Peyer's patch (tissue), 4 donors: ENCODE measurements at regions not wholly inside any gene's neighbourhood (a gene's known extent, or its start where the extent isn't known, plus 50 kb on each side); places are given as distances from the start of the nearest gene placed in this dataset.
"Not testable (repeated sequence)": the region's sequence is repeated elsewhere in the genome, so short reads cannot be mapped to it uniquely, and the experiment has no call there.

Source experiments
- DNase-seq, 3 donors: peaks; one replicate each; pipeline ENCODE4 v3.0.0-alpha.2; 2017 to 2019
- H3K27ac ChIP-seq, 4 donors: fragments of 200-600 bp; sonication (generic); one replicate each; pipeline ENCODE4 v1.5.1; 2016 to 2019
- H3K27me3 ChIP-seq, 2 donors: fragments of 200-600 bp; sonication (generic); one replicate each; pipeline ENCODE4 v1.5.1; 2019
- H3K36me3 ChIP-seq, 3 donors: fragments of 200-600 bp; sonication (generic); one replicate each; pipeline ENCODE4 v1.5.1; 2016 to 2019
- H3K4me1 ChIP-seq, 4 donors: fragments of 200-600 bp; sonication (generic); one replicate each; pipeline ENCODE4 v1.5.1; 2016 to 2019
- H3K4me3 ChIP-seq, 4 donors: fragments of 200-600 bp; sonication (generic); 1 replicate in 3 of 4; 2 replicates in 1 of 4; pipeline ENCODE4 v1.5.1; 2016 to 2019; ENCODE audit warnings: mild to moderate bottlenecking in 1 of 4
- H3K9me3 ChIP-seq, 4 donors: fragments of 200-600 bp; sonication (generic); one replicate each; pipeline ENCODE4 v1.5.1; 2016 to 2019; ENCODE audit warnings: mild to moderate bottlenecking in 1 of 4
- POLR2A ChIP-seq, 2 donors: fragments of 450-650 bp; IDR thresholded peaks; one replicate each; pipeline ENCODE4 v1.5.1; 2017; ENCODE audit warnings: antibody characterized with exemption in 2 of 2, mild to moderate bottlenecking in 2 of 2, moderate library complexity in 2 of 2
- TF ChIP-seq, protein P1 (sequence below), 6 experiments: fragments of 450-650 bp in 4 of 6; fragments of 200-600 bp in 2 of 6; sonication (generic) in 1 of 6; IDR thresholded peaks; one replicate each; pipeline ENCODE4 v1.5.1; 2017 to 2019; ENCODE audit warnings: antibody characterized with exemption in 6 of 6, mild to moderate bottlenecking in 3 of 6, moderate library complexity in 1 of 6

DNA sequence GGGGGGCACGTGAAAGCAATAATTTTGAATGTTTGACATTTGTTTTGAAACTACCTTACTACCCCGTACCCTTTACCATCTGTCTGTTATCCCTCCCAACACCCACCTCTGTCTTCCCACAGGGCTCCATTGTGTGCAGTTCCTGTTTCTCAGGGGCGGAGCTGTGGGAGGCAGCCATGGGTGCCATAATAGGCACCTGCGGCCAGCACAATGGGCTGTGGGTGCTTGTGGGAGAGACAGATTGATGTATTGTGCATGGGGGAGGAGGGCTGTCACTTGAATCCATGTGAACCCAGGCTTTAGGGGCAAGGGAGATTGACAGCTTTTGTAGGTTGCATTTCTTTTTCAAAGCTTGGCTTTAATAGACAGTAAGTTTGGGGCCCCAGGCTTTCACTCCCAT lies 122.6 kb upstream of the CXorf66 start:
- H3K4me3 ChIP-seq: no peak overlapping the region
- TF ChIP-seq, protein P1, sequence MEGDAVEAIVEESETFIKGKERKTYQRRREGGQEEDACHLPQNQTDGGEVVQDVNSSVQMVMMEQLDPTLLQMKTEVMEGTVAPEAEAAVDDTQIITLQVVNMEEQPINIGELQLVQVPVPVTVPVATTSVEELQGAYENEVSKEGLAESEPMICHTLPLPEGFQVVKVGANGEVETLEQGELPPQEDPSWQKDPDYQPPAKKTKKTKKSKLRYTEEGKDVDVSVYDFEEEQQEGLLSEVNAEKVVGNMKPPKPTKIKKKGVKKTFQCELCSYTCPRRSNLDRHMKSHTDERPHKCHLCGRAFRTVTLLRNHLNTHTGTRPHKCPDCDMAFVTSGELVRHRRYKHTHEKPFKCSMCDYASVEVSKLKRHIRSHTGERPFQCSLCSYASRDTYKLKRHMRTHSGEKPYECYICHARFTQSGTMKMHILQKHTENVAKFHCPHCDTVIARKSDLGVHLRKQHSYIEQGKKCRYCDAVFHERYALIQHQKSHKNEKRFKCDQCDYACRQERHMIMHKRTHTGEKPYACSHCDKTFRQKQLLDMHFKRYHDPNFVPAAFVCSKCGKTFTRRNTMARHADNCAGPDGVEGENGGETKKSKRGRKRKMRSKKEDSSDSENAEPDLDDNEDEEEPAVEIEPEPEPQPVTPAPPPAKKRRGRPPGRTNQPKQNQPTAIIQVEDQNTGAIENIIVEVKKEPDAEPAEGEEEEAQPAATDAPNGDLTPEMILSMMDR (IDR thresholded peaks at IDR 0.05): no peak
- no peak for TF ChIP-seq POLR2A (IDR thresholded peaks at IDR 0.05)
- DNase-seq: no peak

GRCh38 chrX:140086691-140087090 lies 121.4 kb upstream of the CXorf66 start:
- no peaks in the 10 kb centered on the region for H3K36me3 ChIP-seq
- H3K4me1 ChIP-seq: no peaks in the 10 kb centered on the region
- H3K9me3 ChIP-seq: no peaks in the 10 kb centered on the region
- no peak for DNase-seq
- no peak overlapping the region for H3K4me3 ChIP-seq
- H3K27me3 ChIP-seq: no peaks in the 10 kb centered on the region
- TF ChIP-seq POLR2A (IDR thresholded peaks at IDR 0.05): no peak
- TF ChIP-seq, protein P1 (IDR thresholded peaks at IDR 0.05): no peak
- no peak overlapping the region for H3K27ac ChIP-seq

More for the DNA sequence above, 122.6 kb upstream of the CXorf66 start:
- Histone ChIP-seq H3K27ac (no peak overlapping the region), H3K36me3 (no peaks in the 10 kb centered on the region), H3K4me1 (no peaks in the 10 kb centered on the region), H3K27me3 (no peaks in the 10 kb centered on the region), H3K9me3 (no peaks in the 10 kb centered on the region)

GRCh38 chrX:140074851-140075250 lies 109.5 kb upstream of the CXorf66 start:
- H3K27me3 ChIP-seq, H3K4me1 ChIP-seq, DNase-seq, H3K27ac ChIP-seq, H3K4me3 ChIP-seq, H3K36me3 ChIP-seq, H3K9me3 ChIP-seq: not testable (repeated sequence)

GRCh38 chrX:140071037-140071436 lies 105.7 kb upstream of the CXorf66 start:
- H3K36me3 ChIP-seq: no peaks in the 10 kb centered on the region
- TF ChIP-seq, protein P1 (IDR thresholded peaks at IDR 0.05): no peak
- no peak for TF ChIP-seq POLR2A (IDR thresholded peaks at IDR 0.05)
- no peaks in the 10 kb centered on the region for H3K9me3 ChIP-seq
- DNase-seq: no peak
- no peak overlapping the region for H3K4me3 ChIP-seq
- H3K27ac ChIP-seq: no peak overlapping the region
- H3K27me3 ChIP-seq: no peaks in the 10 kb centered on the region
- H3K4me1 ChIP-seq: no peaks in the 10 kb centered on the region

- Histone ChIP-seq H3K27ac (no peak overlapping the region), H3K4me1 (no peaks in the 10 kb centered on the region), H3K36me3 (no peaks in the 10 kb centered on the region), H3K27me3 (no peaks in the 10 kb centered on the region), H3K9me3 (no peaks in the 10 kb centered on the region), H3K4me3 (no peak overlapping the region)
- no peak for TF ChIP-seq POLR2A (IDR thresholded peaks at IDR 0.05)
- TF ChIP-seq, protein P1 (IDR thresholded peaks at IDR 0.05): no peak
- no peak for DNase-seq
Measured at GRCh38 chrX:140065961-140066662, 100.8 kb upstream of the CXorf66 start.

DNA sequence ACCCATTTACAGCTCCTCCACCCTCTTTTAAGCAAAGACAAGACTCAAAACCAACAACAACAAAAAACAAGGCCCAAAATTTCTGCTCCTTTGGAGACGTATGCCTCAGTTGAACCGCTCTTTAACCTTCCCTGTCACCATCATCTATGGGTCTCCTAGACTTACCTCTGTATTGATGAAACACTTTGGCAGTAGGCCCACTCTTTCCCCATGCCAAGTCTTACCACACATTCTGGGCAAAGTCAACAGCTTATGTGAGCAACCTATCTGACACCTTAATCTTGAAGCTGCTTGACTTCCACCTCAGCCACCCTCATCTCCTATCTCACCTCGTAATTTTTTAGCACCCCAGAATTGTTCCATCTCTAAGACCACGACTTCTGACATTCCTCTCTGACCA lies 99.7 kb upstream of the CXorf66 start:
- TF ChIP-seq POLR2A (IDR thresholded peaks at IDR 0.05): no peak
- TF ChIP-seq, protein P1 (IDR thresholded peaks at IDR 0.05): no peak
- H3K27me3 ChIP-seq: no peaks in the 10 kb centered on the region
- H3K9me3 ChIP-seq: no peaks in the 10 kb centered on the region
- H3K4me3 ChIP-seq: no peak overlapping the region
- no peaks in the 10 kb centered on the region for H3K4me1 ChIP-seq
- no peak overlapping the region for H3K27ac ChIP-seq
- no peak for DNase-seq
- H3K36me3 ChIP-seq: no peaks in the 10 kb centered on the region
